ENCODE measurements at regions not wholly inside any gene's neighbourhood (a gene's known extent, or its start where the extent isn't known, plus 50 kb on each side); places are given as distances from the start of the nearest gene placed in this dataset.

GRCh38 chr13:40863723-40864122 lies 74.3 kb downstream of the SLC25A15 start:
- Histone ChIP-seq H3K9me3 (peaks cover 0 to 4% (median 0%) of the 10 kb centered on the region in 8 donors), H3K4me1 (no peaks in the 10 kb centered on the region), H3K27ac (no peak overlapping the region), H3K36me3 (no peaks in the 10 kb centered on the region), H3K27me3 (replicated peaks in 1 of 7) (no peaks in the 10 kb centered on the region), H3K4me3 (no peak overlapping the region)
- no peak for DNase-seq
- intact Hi-C loops (cut with DNase I; ENCODE audit: low total_unique reads) = no loop called here
- no peak for TF ChIP-seq POLR2A (IDR thresholded peaks at IDR 0.05)
- TF ChIP-seq POLR2AphosphoS5 (IDR thresholded peaks at IDR 0.05) = no peak
- TF ChIP-seq CTCF (IDR thresholded peaks at IDR 0.05 in 8 of 11, conservative IDR thresholded peaks at IDR 0.05 in 3 of 11) = no peak
- 71 to 99% (median 83%) methylated on average over 4 of the region's 4 CpGs for WGBS, 5 donors

GRCh38 chr13:40874138-40874779 lies 84.8 kb downstream of the SLC25A15 start:
- intact Hi-C loops (cut with DNase I; ENCODE audit: low total_unique reads) = no loop called here
- H3K9me3 ChIP-seq = peaks cover 6 to 90% (median 86%) of the 10 kb centered on the region in 8 donors
- H3K4me1 ChIP-seq = no peaks in the 10 kb centered on the region
- WGBS, 5 donors = 87 to 97% (median 90%) methylated on average over 5 of the region's 5 CpGs
- peaks cover 0 to 89% (median 33%) of the 10 kb centered on the region in 6 donors for H3K36me3 ChIP-seq
- DNase-seq = no peak
- no peaks in the 10 kb centered on the region for H3K27me3 ChIP-seq (replicated peaks in 1 of 7)
- H3K27ac ChIP-seq = no peak overlapping the region
- H3K4me3 ChIP-seq = no peak overlapping the region
- TF ChIP-seq POLR2AphosphoS5 (IDR thresholded peaks at IDR 0.05) (no peak), POLR2A (IDR thresholded peaks at IDR 0.05) (no peak), CTCF (IDR thresholded peaks at IDR 0.05 in 8 of 11, conservative IDR thresholded peaks at IDR 0.05 in 3 of 11) (no peak)

- intact Hi-C loops (cut with DNase I; ENCODE audit: low total_unique reads) = no loop called here
- DNase-seq = no peak
- Histone ChIP-seq H3K36me3 (peaks cover 0 to 97% (median 33%) of the 10 kb centered on the region in 6 donors), H3K27me3 (replicated peaks in 1 of 7) (no peaks in the 10 kb centered on the region), H3K4me1 (no peaks in the 10 kb centered on the region), H3K27ac (no peak overlapping the region), H3K9me3 (peaks cover 6 to 98% (median 91%) of the 10 kb centered on the region in 8 donors), H3K4me3 (no peak overlapping the region)
- TF ChIP-seq POLR2A (IDR thresholded peaks at IDR 0.05) (no peak), POLR2AphosphoS5 (IDR thresholded peaks at IDR 0.05) (no peak), CTCF (IDR thresholded peaks at IDR 0.05 in 8 of 11, conservative IDR thresholded peaks at IDR 0.05 in 3 of 11) (no peak)
- 93 to 97% (median 97%) methylated on average over 4 of the region's 4 CpGs for WGBS, 5 donors
Measured at GRCh38 chr13:40875044-40875443, 85.6 kb downstream of the SLC25A15 start.

GRCh38 chr13:40875583-40875982 lies 86.2 kb downstream of the SLC25A15 start:
- TF ChIP-seq CTCF (IDR thresholded peaks at IDR 0.05 in 8 of 11, conservative IDR thresholded peaks at IDR 0.05 in 3 of 11) (no peak), POLR2A (IDR thresholded peaks at IDR 0.05) (no peak), POLR2AphosphoS5 (IDR thresholded peaks at IDR 0.05) (no peak)
- Histone ChIP-seq H3K27me3 (replicated peaks in 1 of 7) (no peaks in the 10 kb centered on the region), H3K4me3 (no peak overlapping the region), H3K4me1 (no peaks in the 10 kb centered on the region), H3K9me3 (peaks cover 6 to 100% (median 93%) of the 10 kb centered on the region in 8 donors), H3K27ac (no peak overlapping the region), H3K36me3 (peaks cover 0 to 97% (median 33%) of the 10 kb centered on the region in 6 donors)
- DNase-seq = no peak
- WGBS, 5 donors = 89 to 99% (median 97%) methylated on average over 6 of the region's 6 CpGs
- intact Hi-C loops (cut with DNase I; ENCODE audit: low total_unique reads) = no loop called here
